Ammon's horn (tissue), 1 donor: ENCODE measurements at regions not wholly inside any gene's neighbourhood (a gene's known extent, or its start where the extent isn't known, plus 50 kb on each side); places are given as distances from the start of the nearest gene placed in this dataset.
"Not testable (repeated sequence)": the region's sequence is repeated elsewhere in the genome, so short reads cannot be mapped to it uniquely, and the experiment has no call there.

Source experiments
- DNase-seq: peaks from one replicate; pipeline ENCODE4 v3.0.0-alpha.2; 2016; ENCODE audit warnings: low spot score

GRCh38 chr2:208686665-208687064 lies 280.1 kb downstream of the PTH2R start:
- DNase-seq = no peak

GRCh38 chr2:208687720-208688119 lies 281.1 kb downstream of the PTH2R start:
- DNase-seq = not testable (repeated sequence)

- no peak for DNase-seq
Measured at GRCh38 chr2:208698114-208698513, 291.5 kb downstream of the PTH2R start.

DNA sequence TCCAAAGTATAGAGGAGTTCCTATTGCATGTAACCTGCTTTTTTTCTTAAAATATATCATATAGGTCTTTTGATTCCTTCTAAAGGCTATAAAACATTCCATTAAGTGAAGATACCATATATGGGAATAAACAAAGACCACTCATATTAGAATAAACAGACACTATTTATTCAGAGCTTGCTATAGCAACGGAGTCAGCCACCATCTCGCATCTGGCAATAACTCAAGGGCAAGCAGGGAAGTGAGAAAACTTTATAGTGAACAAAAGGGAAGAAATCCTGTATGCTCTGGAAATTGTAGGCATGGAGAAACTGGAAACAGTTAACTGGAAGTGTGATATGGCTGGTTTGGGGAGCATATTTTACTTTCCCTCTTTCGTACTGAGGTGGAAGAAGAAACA lies 301.9 kb downstream of the PTH2R start:
- no peak for DNase-seq

GRCh38 chr2:208711598-208711997 lies 305.0 kb downstream of the PTH2R start:
- DNase-seq = no peak

- DNase-seq = peak; percentile 23
Measured at GRCh38 chr2:208713066-208713745, 306.6 kb downstream of the PTH2R start.

- DNase-seq = no peak
Measured at GRCh38 chr2:208718828-208719227, 312.2 kb downstream of the PTH2R start.

DNA sequence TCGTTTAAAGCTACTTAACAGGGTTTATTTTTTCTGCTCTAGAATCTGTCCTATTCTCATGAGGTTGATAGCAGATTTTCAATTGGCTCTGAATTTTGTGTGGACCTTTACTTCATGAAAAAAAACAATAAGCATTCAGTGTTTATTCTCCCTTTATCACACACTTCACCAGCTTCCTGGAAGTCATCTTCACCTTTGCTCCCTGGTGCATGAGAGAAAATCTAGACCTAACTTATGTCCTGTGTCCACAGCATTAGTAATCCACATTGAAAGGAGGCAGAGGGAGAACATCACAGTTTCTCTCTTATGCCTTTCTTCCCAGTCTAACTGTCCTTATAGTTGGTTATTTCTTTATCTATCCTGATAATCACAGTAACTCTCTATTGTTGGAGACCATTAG lies 316.1 kb downstream of the PTH2R start:
- no peak for DNase-seq

GRCh38 chr2:208725280-208725679 lies 318.7 kb downstream of the PTH2R start:
- no peak for DNase-seq

DNA sequence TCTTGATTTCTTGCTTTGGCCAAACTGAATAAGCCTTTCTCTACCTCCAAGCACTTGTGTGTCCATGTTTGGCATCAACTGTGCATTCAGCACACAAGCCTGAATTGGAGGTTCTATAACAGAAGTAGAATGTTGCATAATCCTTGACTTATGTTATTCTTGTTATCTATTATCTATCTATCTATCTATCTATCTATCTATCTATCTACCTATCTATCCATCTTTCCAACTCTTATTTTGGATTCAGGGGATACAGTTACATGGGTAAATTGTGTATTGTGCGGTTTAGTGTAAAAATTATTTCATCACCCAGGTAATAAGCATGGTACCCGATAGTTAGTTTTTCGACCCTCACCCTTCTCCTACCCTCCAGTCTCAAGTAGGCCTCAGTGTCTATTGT lies 319.6 kb downstream of the PTH2R start:
- no peak for DNase-seq

DNA sequence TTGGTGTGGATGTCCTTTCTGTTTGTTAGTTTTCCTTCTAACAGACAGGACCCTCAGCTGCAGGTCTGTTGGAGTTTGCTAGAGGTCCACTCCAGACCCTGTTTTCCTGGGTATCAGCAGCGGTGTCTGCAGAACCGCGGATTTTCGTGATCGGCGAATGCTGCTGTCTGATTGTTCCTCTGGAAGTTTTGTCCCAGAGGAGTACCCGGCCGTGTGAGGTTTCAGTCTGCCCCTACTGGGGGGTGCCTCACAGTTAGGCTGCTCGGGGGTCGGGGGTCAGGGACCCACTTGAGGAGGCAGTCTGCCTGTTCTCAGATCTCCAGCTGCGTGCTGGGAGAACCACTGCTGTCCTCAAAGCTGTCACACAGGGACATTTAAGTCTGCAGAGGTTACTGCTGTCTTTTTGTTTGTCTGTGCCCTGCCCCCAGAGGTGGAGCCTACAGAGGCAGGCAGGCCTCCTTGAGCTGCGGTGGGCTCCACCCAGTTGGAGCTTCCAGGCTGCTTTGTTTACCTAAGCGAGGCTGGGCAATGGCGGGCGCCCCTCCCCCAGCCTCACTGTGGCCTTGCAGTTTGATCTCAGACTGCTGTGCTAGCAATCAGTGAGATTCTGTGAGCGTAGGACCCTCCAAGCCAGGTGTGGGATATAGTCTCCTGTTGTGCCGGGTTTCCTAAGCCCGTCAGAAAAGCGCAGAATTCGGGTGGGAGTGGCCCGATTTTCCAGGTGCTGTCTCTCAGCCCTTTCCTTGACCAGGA lies 345.2 kb downstream of the PTH2R start:
- not testable (repeated sequence) for DNase-seq

DNA sequence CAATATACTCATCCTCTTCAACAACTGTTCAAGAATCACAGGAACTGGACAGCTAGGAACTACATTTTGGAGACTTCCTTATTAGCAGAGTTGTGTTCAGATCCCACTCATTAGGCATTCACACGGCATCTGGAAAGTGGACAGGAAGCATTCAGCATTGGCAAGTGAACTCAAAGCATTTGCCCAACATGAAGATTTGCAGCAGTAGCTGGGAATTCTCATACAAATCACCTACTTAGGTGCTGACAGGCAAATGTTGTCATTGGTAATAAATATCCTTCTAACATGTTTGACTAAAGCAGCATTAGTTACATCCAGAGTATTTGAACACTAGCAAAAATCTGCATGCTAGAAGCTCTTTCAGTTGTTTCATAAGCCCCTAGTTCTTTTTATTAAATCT lies 350.8 kb downstream of the PTH2R start:
- no peak for DNase-seq

DNA sequence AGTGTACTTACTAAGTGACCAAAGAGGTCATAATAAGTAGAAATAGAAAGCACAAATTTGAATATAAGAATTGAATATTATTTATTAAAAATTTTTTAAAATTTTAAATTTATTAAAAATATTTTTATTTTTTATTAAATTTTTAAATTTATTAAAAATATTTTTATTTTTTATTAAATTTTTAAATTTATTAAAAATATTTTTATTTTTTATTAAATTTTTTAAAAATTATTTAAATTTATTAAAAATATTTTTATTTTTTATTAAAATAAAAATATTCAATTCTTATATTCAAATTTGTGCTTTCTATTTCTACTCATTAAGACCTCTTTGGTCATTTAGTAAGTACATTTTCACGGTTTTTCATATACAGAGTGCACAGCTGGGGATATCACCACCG lies 366.5 kb downstream of the PTH2R start:
- DNase-seq = not testable (repeated sequence)

DNA sequence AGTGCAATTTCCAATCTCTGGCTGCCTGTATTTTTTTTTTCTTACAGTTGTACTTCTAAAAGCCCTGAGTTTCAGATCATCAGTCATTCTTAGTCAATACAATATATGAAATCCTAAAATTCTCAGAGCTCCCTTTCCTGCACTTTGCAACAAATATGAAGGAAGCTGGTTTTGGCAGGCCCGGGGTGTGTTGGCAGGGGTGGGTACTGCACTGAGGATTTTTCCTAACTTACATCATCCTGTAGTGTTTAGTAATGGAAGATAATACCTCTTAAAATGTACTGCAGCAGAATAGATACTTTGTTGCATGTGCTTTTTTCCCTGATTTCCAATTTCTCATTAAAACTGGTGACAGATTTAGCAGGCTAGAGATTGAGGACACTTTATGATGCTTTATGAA lies 374.6 kb downstream of the PTH2R start:
- no peak for DNase-seq

DNA sequence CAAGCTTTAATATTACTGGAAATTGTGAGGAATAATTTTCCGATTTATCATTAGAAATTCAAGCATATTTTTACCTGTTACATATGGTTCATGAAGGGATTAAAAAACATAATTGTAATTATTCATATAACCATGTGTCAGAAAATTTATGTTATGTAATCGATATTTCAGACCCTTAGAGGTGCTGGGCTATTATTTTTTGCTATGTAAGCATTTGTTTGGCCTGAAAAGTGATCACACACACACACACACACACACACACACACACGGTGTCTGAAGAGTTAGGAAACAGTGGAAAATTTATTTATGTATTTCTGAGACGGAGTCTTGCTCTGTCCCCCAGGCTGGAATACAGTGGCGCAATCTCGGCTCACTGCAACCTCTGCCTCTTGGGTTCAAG lies 375.5 kb downstream of the PTH2R start:
- no peak for DNase-seq

- DNase-seq = no peak
Measured at GRCh38 chr2:208783184-208783583, 376.6 kb downstream of the PTH2R start.

GRCh38 chr2:208784774-208785173 lies 378.2 kb downstream of the PTH2R start:
- DNase-seq = not testable (repeated sequence)

- DNase-seq = no peak
Measured at GRCh38 chr2:208791257-208791656, 384.7 kb downstream of the PTH2R start.

GRCh38 chr2:208792766-208793165 lies 386.2 kb downstream of the PTH2R start:
- DNase-seq = no peak

DNA sequence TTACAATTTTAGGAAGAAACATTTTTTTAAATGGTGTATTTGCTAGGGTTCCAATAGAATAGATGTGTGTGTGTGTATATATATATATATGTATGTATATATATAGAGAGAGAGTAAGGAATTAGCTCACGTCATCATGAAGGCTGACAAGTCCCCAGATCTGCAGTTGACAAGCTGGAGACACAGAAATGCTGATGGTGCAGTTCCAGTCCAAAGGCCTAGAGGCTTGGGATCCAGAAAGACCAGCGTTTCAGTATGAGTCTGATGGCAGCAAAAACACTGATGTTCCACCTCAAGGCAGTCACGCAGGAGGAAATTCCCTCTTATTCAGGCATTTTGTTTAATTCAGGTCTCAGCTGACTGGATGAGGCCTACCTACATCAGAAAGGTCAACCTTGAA lies 386.8 kb downstream of the PTH2R start:
- DNase-seq = no peak

- no peak for DNase-seq
Measured at GRCh38 chr2:208794288-208794975, 387.8 kb downstream of the PTH2R start.

GRCh38 chr2:208798698-208799097 lies 392.1 kb downstream of the PTH2R start:
- DNase-seq = no peak

- no peak for DNase-seq
Measured at GRCh38 chr2:208799397-208799796, 392.8 kb downstream of the PTH2R start.
